NB4 (cell line): ENCODE measurements at regions not wholly inside any gene's neighbourhood (a gene's known extent, or its start where the extent isn't known, plus 50 kb on each side); places are given as distances from the start of the nearest gene placed in this dataset.

Experiments
- DNase-seq: peaks from one replicate; pipeline ENCODE4 v3.0.0; 2010; ENCODE audit warnings: low read depth
- H3K4me3 ChIP-seq: one replicate; pipeline ENCODE4 v1.5.1; 2011; ENCODE audit warnings: mild to moderate bottlenecking, low read depth, low read length, moderate library complexity
- MYC ChIP-seq: IDR thresholded peaks from 2 replicates; pipeline ENCODE4 v1.6.1; 2011; ENCODE audit warnings: low read depth, low read length
- POLR2A ChIP-seq: IDR thresholded peaks from 2 replicates; pipeline ENCODE4 v1.6.1; 2011; ENCODE audit warnings: mild to moderate bottlenecking; ENCODE audit not compliant: insufficient read length; ENCODE audit errors: extremely low read depth
- TF ChIP-seq, protein P1 (sequence below): IDR thresholded peaks from one replicate; pipeline ENCODE4 v1.5.1; 2012; ENCODE audit warnings: low read depth, low read length
- TF ChIP-seq, protein P2 (sequence below): IDR thresholded peaks from 2 replicates; pipeline ENCODE4 v1.6.1; 2011; ENCODE audit warnings: low read depth, low read length

DNA sequence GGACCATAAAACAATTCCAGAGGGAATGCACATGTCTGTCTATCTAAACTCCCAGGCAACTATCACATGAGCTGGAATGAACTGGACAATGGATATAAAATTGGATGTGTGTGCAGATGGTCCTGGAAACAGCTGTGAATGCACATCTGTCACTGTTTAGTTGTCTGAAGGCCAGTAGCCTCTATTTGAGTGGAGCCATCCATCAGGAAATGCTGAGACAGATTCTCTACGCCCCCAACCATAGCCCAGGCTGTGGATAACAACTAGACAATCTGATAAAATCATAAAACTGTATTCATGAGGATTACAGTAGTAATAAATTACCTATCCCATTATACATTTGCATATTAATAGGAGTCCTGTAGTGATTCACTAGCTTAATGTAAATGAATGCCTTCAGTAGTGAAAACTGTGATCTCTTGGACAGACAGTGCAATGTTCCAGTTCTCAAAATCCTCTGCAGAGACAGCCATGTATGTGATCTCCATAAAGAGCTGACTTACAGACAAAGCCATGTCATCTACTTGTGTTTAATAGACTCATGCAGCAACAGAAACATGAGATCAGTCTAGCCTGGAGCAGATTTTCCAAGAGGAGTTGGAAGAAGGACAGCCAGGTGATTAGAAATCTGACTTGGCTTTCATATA lies 907.6 kb downstream of the KCNMA1 start:
- no peak for DNase-seq
- no peak overlapping the region for H3K4me3 ChIP-seq
- no peak for TF ChIP-seq MYC
- TF ChIP-seq, protein P1, sequence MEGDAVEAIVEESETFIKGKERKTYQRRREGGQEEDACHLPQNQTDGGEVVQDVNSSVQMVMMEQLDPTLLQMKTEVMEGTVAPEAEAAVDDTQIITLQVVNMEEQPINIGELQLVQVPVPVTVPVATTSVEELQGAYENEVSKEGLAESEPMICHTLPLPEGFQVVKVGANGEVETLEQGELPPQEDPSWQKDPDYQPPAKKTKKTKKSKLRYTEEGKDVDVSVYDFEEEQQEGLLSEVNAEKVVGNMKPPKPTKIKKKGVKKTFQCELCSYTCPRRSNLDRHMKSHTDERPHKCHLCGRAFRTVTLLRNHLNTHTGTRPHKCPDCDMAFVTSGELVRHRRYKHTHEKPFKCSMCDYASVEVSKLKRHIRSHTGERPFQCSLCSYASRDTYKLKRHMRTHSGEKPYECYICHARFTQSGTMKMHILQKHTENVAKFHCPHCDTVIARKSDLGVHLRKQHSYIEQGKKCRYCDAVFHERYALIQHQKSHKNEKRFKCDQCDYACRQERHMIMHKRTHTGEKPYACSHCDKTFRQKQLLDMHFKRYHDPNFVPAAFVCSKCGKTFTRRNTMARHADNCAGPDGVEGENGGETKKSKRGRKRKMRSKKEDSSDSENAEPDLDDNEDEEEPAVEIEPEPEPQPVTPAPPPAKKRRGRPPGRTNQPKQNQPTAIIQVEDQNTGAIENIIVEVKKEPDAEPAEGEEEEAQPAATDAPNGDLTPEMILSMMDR, result no peak
- no peak for TF ChIP-seq POLR2A
- TF ChIP-seq, protein P2, sequence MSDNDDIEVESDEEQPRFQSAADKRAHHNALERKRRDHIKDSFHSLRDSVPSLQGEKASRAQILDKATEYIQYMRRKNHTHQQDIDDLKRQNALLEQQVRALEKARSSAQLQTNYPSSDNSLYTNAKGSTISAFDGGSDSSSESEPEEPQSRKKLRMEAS, result no peak

DNA sequence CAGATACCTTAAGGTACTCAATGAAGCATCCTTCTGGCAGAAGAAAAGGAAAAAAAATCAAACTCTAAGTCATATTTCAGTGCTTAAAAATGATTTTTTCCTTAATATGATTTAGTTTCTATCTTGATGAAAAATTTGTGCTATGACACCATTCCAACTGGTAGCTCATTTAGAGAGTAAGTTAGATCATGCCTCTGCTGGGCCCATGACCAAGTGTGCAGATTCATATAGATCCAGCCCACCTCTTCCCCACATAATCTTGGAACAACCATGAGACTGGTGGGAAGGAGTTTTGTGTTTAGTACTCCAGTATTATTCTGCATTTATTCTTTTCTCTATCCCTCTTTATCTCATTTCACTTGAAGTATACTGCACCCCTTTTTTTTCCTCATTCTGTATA lies 908.3 kb downstream of the KCNMA1 start:
- H3K4me3 ChIP-seq, result no peak overlapping the region
- no peak for DNase-seq
- TF ChIP-seq, protein P1, result no peak
- no peak for TF ChIP-seq MYC
- no peak for TF ChIP-seq POLR2A
- TF ChIP-seq, protein P2, result no peak

DNA sequence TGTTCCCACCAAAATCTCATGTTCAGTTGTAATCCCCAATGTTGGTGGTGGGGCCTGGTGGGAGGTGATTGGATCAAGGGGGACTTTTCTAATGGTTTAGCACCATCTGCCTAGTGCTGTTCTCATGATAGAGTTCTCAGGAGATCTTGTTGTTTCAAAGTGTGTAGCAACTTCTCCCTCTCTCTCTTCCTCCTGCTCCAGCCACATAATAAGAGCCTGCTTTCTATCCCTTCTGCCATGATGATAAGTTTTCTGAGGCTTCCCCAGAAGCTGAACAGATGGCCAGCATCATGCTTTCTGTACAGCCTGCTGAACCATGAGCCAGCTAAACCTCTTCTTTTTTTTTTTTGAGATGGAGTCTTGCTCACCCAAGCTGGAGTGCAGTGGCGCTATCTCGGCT lies 910.6 kb downstream of the KCNMA1 start:
- TF ChIP-seq, protein P1, result no peak
- TF ChIP-seq POLR2A (no peak), MYC (no peak)
- TF ChIP-seq, protein P2, result no peak
- H3K4me3 ChIP-seq, result no peak overlapping the region
- no peak for DNase-seq

DNA sequence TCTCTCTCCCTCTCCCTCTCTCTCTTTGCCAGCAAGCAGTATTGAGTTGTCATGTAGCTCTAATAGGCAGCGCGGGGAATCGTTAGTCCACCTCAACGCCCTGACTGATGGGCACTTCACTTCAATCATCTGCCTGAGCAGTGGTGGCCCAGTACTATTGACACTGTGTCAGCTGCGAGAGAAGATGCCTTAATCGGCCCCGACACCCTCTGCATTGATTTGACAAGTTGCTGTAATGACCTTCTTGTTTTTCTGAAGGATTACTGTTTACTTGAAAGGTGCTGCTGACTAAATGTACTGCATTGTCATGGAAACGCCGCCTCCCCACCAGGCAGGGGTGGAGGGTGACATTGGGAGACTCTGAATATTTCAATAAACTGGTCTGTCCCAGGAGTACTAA lies 913.8 kb downstream of the KCNMA1 start:
- no peak overlapping the region for H3K4me3 ChIP-seq
- no peak for DNase-seq
- TF ChIP-seq POLR2A (no peak), MYC (no peak)
- TF ChIP-seq, protein P1, result no peak
- TF ChIP-seq, protein P2, result no peak

DNA sequence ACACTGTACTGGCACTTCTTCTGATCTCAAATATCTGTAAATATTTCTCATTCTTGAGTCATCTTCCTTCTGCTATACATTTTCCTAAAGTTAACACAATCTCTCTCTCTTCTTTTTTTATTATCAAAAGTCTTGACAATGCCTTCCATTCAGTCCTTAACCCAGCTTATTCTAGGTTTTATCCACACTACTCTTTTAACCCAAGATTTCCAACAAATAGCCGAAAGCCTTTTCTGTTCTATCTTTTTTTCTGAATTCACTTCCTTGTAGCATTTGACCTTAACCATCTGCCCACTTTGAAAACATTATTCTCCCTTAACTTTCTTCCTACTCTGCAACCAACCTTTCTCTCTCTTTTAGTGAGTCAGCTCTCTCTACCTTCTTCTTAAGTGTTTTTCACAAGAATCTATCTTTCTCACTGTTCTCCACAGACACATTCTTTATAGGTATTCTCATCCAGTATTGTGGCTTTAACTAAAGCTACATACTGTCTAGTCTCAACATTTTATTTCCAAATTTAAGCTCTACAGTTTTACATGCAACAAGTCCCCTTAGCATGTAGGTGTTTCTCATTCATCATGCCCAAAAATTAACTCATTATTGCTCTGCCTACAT lies 915.6 kb downstream of the KCNMA1 start:
- H3K4me3 ChIP-seq, result no peak overlapping the region
- TF ChIP-seq, protein P2, result no peak
- TF ChIP-seq MYC, result no peak
- TF ChIP-seq, protein P1, result no peak
- TF ChIP-seq POLR2A, result no peak
- DNase-seq, result no peak
